Panc1 (cell line): ENCODE measurements at regions not wholly inside any gene's neighbourhood (a gene's known extent, or its start where the extent isn't known, plus 50 kb on each side); places are given as distances from the start of the nearest gene placed in this dataset.

Experiments used
- ATAC-seq: fragments of 200-7000 bp; cut with Tn5 transposase; 2 replicates; pipeline ENCODE4 v1.9.1; 2020; ENCODE audit warnings: mild to moderate bottlenecking, moderate library complexity
- BruUV-seq: library from RNA; stranded (reverse); fragments of 400-500 nt; replicated peaks from 2 replicates; lab custom pipeline; 2021; lab: Mats Ljungman, UMichigan
- CTCF ChIA-PET: fragments of 300-600 bp; sonication (Branson Sonifier 250); formaldehyde crosslinking; loops from one replicate; lab custom pipeline; 2022; ENCODE audit warnings: antibody characterized with exemption; lab: Charles Lee
- POLR2A ChIA-PET: fragments of 300-600 bp; sonication (Branson Sonifier 250); formaldehyde crosslinking; loops from one replicate; lab custom pipeline; 2022; ENCODE audit warnings: antibody characterized with exemption; lab: Charles Lee
- DNase-seq: peaks from one replicate; pipeline ENCODE4 v3.0.0-alpha.2; 2010; ENCODE audit warnings: low read depth, low spot score
- H3K27ac ChIP-seq: 2 replicates; pipeline ENCODE4 v1.5.1; 2011; ENCODE audit warnings: mild to moderate bottlenecking, low read length, inconsistent platforms
- H3K27me3 ChIP-seq: fragments of 200-500 bp; sonication (Bioruptor generic); 2 replicates; pipeline ENCODE4 v1.6.0; 2014; ENCODE audit warnings: low read length, inconsistent platforms; ENCODE audit not compliant: control insufficient read depth, insufficient read depth
- H3K36me3 ChIP-seq: fragments of 200-500 bp; sonication (Bioruptor generic); 2 replicates; pipeline ENCODE4 v1.5.1; 2014; ENCODE audit warnings: inconsistent platforms, mild to moderate bottlenecking, low read length, moderate library complexity; ENCODE audit not compliant: control insufficient read depth, insufficient read depth
- H3K4me1 ChIP-seq: 2 replicates; pipeline ENCODE4 v1.5.1; 2011; ENCODE audit warnings: inconsistent platforms, mild to moderate bottlenecking, low read length, moderate library complexity; ENCODE audit not compliant: control insufficient read depth, insufficient read depth
- H3K4me3 ChIP-seq, 2 experiments: 2 replicates each; pipeline ENCODE4 v1.5.1; 2011 to 2012; ENCODE audit warnings: low read depth in 2 of 2, low read length in 2 of 2, mild to moderate bottlenecking in 2 of 2, inconsistent platforms in 1 of 2, moderate library complexity in 1 of 2
- H3K9me3 ChIP-seq: fragments of 200-500 bp; sonication (Bioruptor generic); 2 replicates; pipeline ENCODE4 v1.5.1; 2014; ENCODE audit warnings: low read depth, mild to moderate bottlenecking, inconsistent platforms, low read length, moderate library complexity; ENCODE audit not compliant: control insufficient read depth, insufficient read depth
- POLR2AphosphoS5 ChIP-seq: IDR thresholded peaks from 2 replicates; pipeline ENCODE4 v1.6.1; 2012; ENCODE audit warnings: mild to moderate bottlenecking, low read depth, low read length, moderate library complexity
- SIN3A ChIP-seq: IDR thresholded peaks from 2 replicates; pipeline ENCODE4 v1.6.1; 2012; ENCODE audit warnings: low read depth, mild to moderate bottlenecking, low read length, moderate library complexity, borderline replicate concordance; ENCODE audit not compliant: insufficient read depth
- TCF7L2 ChIP-seq: IDR thresholded peaks from 2 replicates; pipeline ENCODE4 v1.6.1; 2011; ENCODE audit warnings: mild to moderate bottlenecking, low read depth, low read length, inconsistent platforms
- in situ Hi-C: cut with HindIII; loops from 2 replicates; pipeline ENCODE4 v1.10.0; 2016; ENCODE audit warnings: low sequenced_read_pairs, low pct_unique_long_range_greater_than_20kb
- intact Hi-C: fragments of 100-400 bp; cut with micrococcal nuclease; formaldehyde crosslinking; loops from one replicate; pipeline ENCODE4 v1.10.0; 2022; ENCODE audit not compliant: unreplicated experiment
- TF ChIP-seq, protein P1 (sequence below), 2 experiments: IDR thresholded peaks; 2 replicates each; pipeline ENCODE4 v1.6.1; 2011 to 2012; ENCODE audit warnings: low read depth in 2 of 2, control low read depth in 1 of 2, low read length in 1 of 2, mild to moderate bottlenecking in 1 of 2, moderate library complexity in 1 of 2; ENCODE audit not compliant: insufficient read depth in 1 of 2
- TF ChIP-seq, protein P2 (sequence below): fragments of 450-650 bp; IDR thresholded peaks from 2 replicates; pipeline ENCODE4 v1.5.1; 2017; ENCODE audit warnings: mild to moderate bottlenecking

DNA sequence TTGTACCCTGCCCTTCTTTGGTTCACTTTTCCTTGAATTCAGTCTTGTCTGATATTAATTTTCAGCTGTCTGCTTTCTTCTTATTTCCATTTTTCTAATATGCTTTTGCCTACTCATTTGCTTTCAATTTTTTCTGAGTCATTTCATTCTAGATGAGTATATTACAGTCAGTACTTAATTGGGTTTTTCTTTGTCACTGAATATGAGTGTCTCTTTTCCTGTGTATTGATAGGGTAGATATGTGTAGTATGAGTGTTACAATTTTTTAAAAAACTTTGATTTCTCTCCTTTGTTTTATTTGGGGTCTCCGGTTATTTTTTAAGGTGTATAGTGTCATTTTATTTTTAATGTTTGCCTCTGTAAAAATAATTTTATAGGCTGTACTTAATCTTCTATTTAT, 222.2 kb downstream of the IDS start:
- POLR2A ChIA-PET, result no interaction called here
- Histone ChIP-seq H3K4me1 (no peaks in the 10 kb centered on the region), H3K36me3 (no peaks in the 10 kb centered on the region), H3K27me3 (no peaks in the 10 kb centered on the region), H3K9me3 (no peaks in the 10 kb centered on the region), H3K4me3 (no peak overlapping the region), H3K27ac (no peak overlapping the region)
- intact Hi-C loops (no loop called here), in situ Hi-C loops (no loop called here)
- ATAC-seq, result no peak
- TF ChIP-seq, protein P1, sequence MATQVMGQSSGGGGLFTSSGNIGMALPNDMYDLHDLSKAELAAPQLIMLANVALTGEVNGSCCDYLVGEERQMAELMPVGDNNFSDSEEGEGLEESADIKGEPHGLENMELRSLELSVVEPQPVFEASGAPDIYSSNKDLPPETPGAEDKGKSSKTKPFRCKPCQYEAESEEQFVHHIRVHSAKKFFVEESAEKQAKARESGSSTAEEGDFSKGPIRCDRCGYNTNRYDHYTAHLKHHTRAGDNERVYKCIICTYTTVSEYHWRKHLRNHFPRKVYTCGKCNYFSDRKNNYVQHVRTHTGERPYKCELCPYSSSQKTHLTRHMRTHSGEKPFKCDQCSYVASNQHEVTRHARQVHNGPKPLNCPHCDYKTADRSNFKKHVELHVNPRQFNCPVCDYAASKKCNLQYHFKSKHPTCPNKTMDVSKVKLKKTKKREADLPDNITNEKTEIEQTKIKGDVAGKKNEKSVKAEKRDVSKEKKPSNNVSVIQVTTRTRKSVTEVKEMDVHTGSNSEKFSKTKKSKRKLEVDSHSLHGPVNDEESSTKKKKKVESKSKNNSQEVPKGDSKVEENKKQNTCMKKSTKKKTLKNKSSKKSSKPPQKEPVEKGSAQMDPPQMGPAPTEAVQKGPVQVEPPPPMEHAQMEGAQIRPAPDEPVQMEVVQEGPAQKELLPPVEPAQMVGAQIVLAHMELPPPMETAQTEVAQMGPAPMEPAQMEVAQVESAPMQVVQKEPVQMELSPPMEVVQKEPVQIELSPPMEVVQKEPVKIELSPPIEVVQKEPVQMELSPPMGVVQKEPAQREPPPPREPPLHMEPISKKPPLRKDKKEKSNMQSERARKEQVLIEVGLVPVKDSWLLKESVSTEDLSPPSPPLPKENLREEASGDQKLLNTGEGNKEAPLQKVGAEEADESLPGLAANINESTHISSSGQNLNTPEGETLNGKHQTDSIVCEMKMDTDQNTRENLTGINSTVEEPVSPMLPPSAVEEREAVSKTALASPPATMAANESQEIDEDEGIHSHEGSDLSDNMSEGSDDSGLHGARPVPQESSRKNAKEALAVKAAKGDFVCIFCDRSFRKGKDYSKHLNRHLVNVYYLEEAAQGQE (IDR thresholded peaks at IDR 0.05; ENCODE audit: insufficient read depth in 1 of 2, low read depth in 2 of 2, low read length in 1 of 2), result no peak
- TF ChIP-seq SIN3A (no peak), TCF7L2 (no peak), POLR2AphosphoS5 (no peak)
- TF ChIP-seq, protein P2, sequence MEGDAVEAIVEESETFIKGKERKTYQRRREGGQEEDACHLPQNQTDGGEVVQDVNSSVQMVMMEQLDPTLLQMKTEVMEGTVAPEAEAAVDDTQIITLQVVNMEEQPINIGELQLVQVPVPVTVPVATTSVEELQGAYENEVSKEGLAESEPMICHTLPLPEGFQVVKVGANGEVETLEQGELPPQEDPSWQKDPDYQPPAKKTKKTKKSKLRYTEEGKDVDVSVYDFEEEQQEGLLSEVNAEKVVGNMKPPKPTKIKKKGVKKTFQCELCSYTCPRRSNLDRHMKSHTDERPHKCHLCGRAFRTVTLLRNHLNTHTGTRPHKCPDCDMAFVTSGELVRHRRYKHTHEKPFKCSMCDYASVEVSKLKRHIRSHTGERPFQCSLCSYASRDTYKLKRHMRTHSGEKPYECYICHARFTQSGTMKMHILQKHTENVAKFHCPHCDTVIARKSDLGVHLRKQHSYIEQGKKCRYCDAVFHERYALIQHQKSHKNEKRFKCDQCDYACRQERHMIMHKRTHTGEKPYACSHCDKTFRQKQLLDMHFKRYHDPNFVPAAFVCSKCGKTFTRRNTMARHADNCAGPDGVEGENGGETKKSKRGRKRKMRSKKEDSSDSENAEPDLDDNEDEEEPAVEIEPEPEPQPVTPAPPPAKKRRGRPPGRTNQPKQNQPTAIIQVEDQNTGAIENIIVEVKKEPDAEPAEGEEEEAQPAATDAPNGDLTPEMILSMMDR, result no peak
- CTCF ChIA-PET, result no interaction called here
- BruUV-seq, result no TSS peak
- no peak for DNase-seq

DNA sequence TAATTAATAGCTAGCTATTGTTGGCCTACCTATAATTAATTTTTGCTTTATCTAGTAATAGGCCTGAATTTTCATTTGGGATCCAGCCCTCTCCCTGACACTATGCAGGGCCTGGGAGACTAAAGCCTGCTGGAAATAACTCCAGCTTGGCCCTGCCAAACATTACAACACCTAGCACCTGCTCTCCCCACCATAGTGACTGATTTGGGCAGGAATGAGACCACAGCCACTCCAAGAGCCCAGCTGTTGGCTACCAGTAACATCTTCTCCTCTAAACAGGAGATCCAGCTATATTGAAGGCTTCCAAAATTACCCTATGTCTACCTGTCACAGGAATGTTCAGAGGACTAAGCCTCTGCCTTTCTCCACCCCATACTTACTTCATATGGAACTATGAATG, 225.1 kb downstream of the IDS start:
- intact Hi-C loops, result no loop called here
- Histone ChIP-seq H3K4me1 (no peaks in the 10 kb centered on the region), H3K9me3 (no peaks in the 10 kb centered on the region), H3K4me3 (no peak overlapping the region), H3K36me3 (no peaks in the 10 kb centered on the region), H3K27ac (no peak overlapping the region), H3K27me3 (no peaks in the 10 kb centered on the region)
- ChIA-PET POLR2A (no interaction called here), CTCF (no interaction called here)
- DNase-seq, result no peak
- no TSS peak for BruUV-seq
- no peak for ATAC-seq
- in situ Hi-C loops, result no loop called here
- TF ChIP-seq, protein P2, result no peak
- TF ChIP-seq, protein P1 (IDR thresholded peaks at IDR 0.05; ENCODE audit: insufficient read depth in 1 of 2, low read depth in 2 of 2, low read length in 1 of 2), result no peak
- no peak for TF ChIP-seq POLR2AphosphoS5
- no peak for TF ChIP-seq SIN3A
- no peak for TF ChIP-seq TCF7L2
